Caco-2 (cell line): ENCODE measurements at regions not wholly inside any gene's neighbourhood (a gene's known extent, or its start where the extent isn't known, plus 50 kb on each side); places are given as distances from the start of the nearest gene placed in this dataset.

Experiments
- BruUV-seq: library from RNA; stranded (reverse); fragments of 400-500 nt; replicated peaks from 2 replicates; lab custom pipeline; 2021; lab: Mats Ljungman, UMichigan
- CTCF ChIA-PET: fragments of 300-600 bp; sonication (Branson Sonifier 250); formaldehyde crosslinking; loops from one replicate; lab custom pipeline; 2022; ENCODE audit warnings: antibody characterized with exemption; lab: Charles Lee
- POLR2A ChIA-PET: fragments of 300-600 bp; sonication (Branson Sonifier 250); formaldehyde crosslinking; loops from one replicate; lab custom pipeline; 2022; ENCODE audit warnings: antibody characterized with exemption; lab: Charles Lee
- DNase-seq, 2 experiments: peaks; one replicate each; pipeline versions ENCODE4 v3.0.0 to v3.0.0-alpha.2; 2020 to 2022
- H3K27me3 ChIP-seq: replicated peaks from 2 replicates; pipeline ENCODE4 v1.6.0; 2011; ENCODE audit warnings: low read length; ENCODE audit not compliant: control insufficient read depth, insufficient read depth
- H3K36me3 ChIP-seq: 2 replicates; pipeline ENCODE4 v1.5.1; 2011; ENCODE audit warnings: low read length; ENCODE audit not compliant: control insufficient read depth, insufficient read depth
- H3K4me1 ChIP-seq: fragments of 250-450 bp; sonication (Bioruptor Pico); 2 replicates; pipeline ENCODE4 v1.5.1; 2020; ENCODE audit warnings: mild to moderate bottlenecking
- H3K4me3 ChIP-seq: 2 replicates; pipeline ENCODE4 v1.5.1; 2011; ENCODE audit warnings: low read depth, mild to moderate bottlenecking, control low read depth, low read length
- H3K9me3 ChIP-seq: fragments of 250-450 bp; sonication (Bioruptor Pico); 2 replicates; pipeline ENCODE4 v1.5.1; 2020; ENCODE audit warnings: mild to moderate bottlenecking, moderate library complexity
- H3K27ac Mint-ChIP-seq: one replicate; pipeline ENCODE4 v1.8.0; 2022; ENCODE audit warnings: mixed read lengths; ENCODE audit not compliant: unreplicated experiment
- H3K27me3 Mint-ChIP-seq: one replicate; pipeline ENCODE4 v1.8.0; 2022; ENCODE audit warnings: mixed read lengths; ENCODE audit not compliant: insufficient read depth, unreplicated experiment
- H3K36me3 Mint-ChIP-seq: one replicate; pipeline ENCODE4 v1.8.0; 2022; ENCODE audit warnings: mild to moderate bottlenecking, mixed read lengths; ENCODE audit not compliant: insufficient read depth, unreplicated experiment
- H3K4me1 Mint-ChIP-seq: one replicate; pipeline ENCODE4 v1.8.0; 2022; ENCODE audit warnings: low read depth, mixed read lengths; ENCODE audit not compliant: unreplicated experiment
- H3K4me3 Mint-ChIP-seq: one replicate; pipeline ENCODE4 v1.8.0; 2022; ENCODE audit warnings: mild to moderate bottlenecking, moderate library complexity, mixed read lengths; ENCODE audit not compliant: unreplicated experiment
- H3K9me3 Mint-ChIP-seq: one replicate; pipeline ENCODE4 v1.8.0; 2022; ENCODE audit warnings: mixed read lengths; ENCODE audit not compliant: unreplicated experiment
- CTCF ChIP-seq, 2 experiments: fragments of 200-600 bp in 1 of 2; IDR thresholded peaks; 1 replicate in 1 of 2; 2 replicates in 1 of 2; pipeline versions ENCODE4 v1.5.1 to v1.8.0; 2011 to 2022; ENCODE audit warnings: antibody characterized with exemption in 1 of 2, control low read depth in 1 of 2, inconsistent platforms in 1 of 2, low read depth in 1 of 2, low read length in 1 of 2, mild to moderate bottlenecking in 1 of 2, moderate library complexity in 1 of 2; ENCODE audit not compliant: insufficient read depth in 1 of 2, severe bottlenecking in 1 of 2, unreplicated experiment in 1 of 2
- intact Hi-C: fragments of 100-400 bp; cut with micrococcal nuclease; formaldehyde crosslinking; loops from one replicate; pipeline ENCODE4 v1.10.0; 2022; ENCODE audit not compliant: unreplicated experiment

GRCh38 chr9:14987858-14988257 is 77.6 kb upstream of the FREM1 start:
- Mint-ChIP-seq H3K27me3 (no peaks in the 10 kb centered on the region), H3K4me1 (no peaks in the 10 kb centered on the region), H3K36me3 (no peaks in the 10 kb centered on the region), H3K9me3 (no peaks in the 10 kb centered on the region), H3K4me3 (no peak overlapping the region), H3K27ac (no peak overlapping the region)
- no peak overlapping the region for H3K4me3 ChIP-seq
- no peaks in the 10 kb centered on the region for H3K27me3 ChIP-seq
- ChIA-PET CTCF (no interaction called here), POLR2A (no interaction called here)
- intact Hi-C loops = no loop called here
- H3K9me3 ChIP-seq = no peaks in the 10 kb centered on the region
- BruUV-seq = no TSS peak
- DNase-seq = no peak
- no peaks in the 10 kb centered on the region for H3K4me1 ChIP-seq
- no peaks in the 10 kb centered on the region for H3K36me3 ChIP-seq
- TF ChIP-seq CTCF (IDR thresholded peaks at IDR 0.05; ENCODE audit: insufficient read depth in 1 of 2, low read depth in 1 of 2, low read length in 1 of 2, severe bottlenecking in 1 of 2, unreplicated experiment in 1 of 2) = no peak

GRCh38 chr9:14985419-14985818 is 75.2 kb upstream of the FREM1 start:
- TF ChIP-seq CTCF (IDR thresholded peaks at IDR 0.05; ENCODE audit: insufficient read depth in 1 of 2, low read depth in 1 of 2, low read length in 1 of 2, severe bottlenecking in 1 of 2, unreplicated experiment in 1 of 2) = no peak
- Histone ChIP-seq H3K9me3 (no peaks in the 10 kb centered on the region), H3K4me3 (no peak overlapping the region), H3K36me3 (no peaks in the 10 kb centered on the region), H3K27me3 (no peaks in the 10 kb centered on the region), H3K4me1 (no peaks in the 10 kb centered on the region)
- Mint-ChIP-seq H3K36me3 (no peaks in the 10 kb centered on the region), H3K9me3 (no peaks in the 10 kb centered on the region), H3K27ac (no peak overlapping the region), H3K27me3 (no peaks in the 10 kb centered on the region), H3K4me1 (no peaks in the 10 kb centered on the region), H3K4me3 (no peak overlapping the region)
- BruUV-seq = no TSS peak
- DNase-seq = no peak
- intact Hi-C loops = no loop called here
- POLR2A ChIA-PET = no interaction called here
- CTCF ChIA-PET = interaction anchor here (0.7 kb wide), 1 partner anchor 150 kb away, joined by 3 read pairs; no protein-coding TSS in a partner anchor

GRCh38 chr9:14983599-14983998 is 73.4 kb upstream of the FREM1 start:
- no peaks in the 10 kb centered on the region for H3K4me1 ChIP-seq
- no peaks in the 10 kb centered on the region for H3K36me3 ChIP-seq
- Mint-ChIP-seq H3K4me1 (no peaks in the 10 kb centered on the region), H3K4me3 (no peak overlapping the region), H3K36me3 (no peaks in the 10 kb centered on the region), H3K9me3 (no peaks in the 10 kb centered on the region), H3K27me3 (no peaks in the 10 kb centered on the region), H3K27ac (no peak overlapping the region)
- no TSS peak for BruUV-seq
- H3K27me3 ChIP-seq = no peaks in the 10 kb centered on the region
- no peaks in the 10 kb centered on the region for H3K9me3 ChIP-seq
- no peak for TF ChIP-seq CTCF (IDR thresholded peaks at IDR 0.05; ENCODE audit: insufficient read depth in 1 of 2, low read depth in 1 of 2, low read length in 1 of 2, severe bottlenecking in 1 of 2, unreplicated experiment in 1 of 2)
- intact Hi-C loops = no loop called here
- no peak for DNase-seq
- POLR2A ChIA-PET = no interaction called here
- CTCF ChIA-PET = no interaction called here
- H3K4me3 ChIP-seq = no peak overlapping the region
